IMR-90 (cell line): ENCODE measurements at regions not wholly inside any gene's neighbourhood (a gene's known extent, or its start where the extent isn't known, plus 50 kb on each side); places are given as distances from the start of the nearest gene placed in this dataset.

Source experiments
- ATAC-seq: fragments of 200-7000 bp; cut with Tn5 transposase; 2 replicates; pipeline ENCODE4 v1.9.1; 2020; ENCODE audit warnings: low read depth, mild to moderate bottlenecking, moderate library complexity
- BruUV-seq: library from RNA; stranded (reverse); fragments of 400-500 nt; replicated peaks from 2 replicates; lab custom pipeline; 2021; lab: Mats Ljungman, UMichigan
- CTCF ChIA-PET: fragments of 300-600 bp; formaldehyde crosslinking; extraction: SDS; loops from one replicate; lab custom pipeline; 2021; ENCODE audit warnings: antibody characterized with exemption; lab: Yijun Ruan, JAX
- POLR2A ChIA-PET: fragments of 300-600 bp; sonication (Branson Sonifier 250); formaldehyde crosslinking; loops from one replicate; lab custom pipeline; 2022; ENCODE audit warnings: antibody characterized with exemption; ENCODE audit not compliant: unreplicated experiment; lab: Charles Lee
- DNase-seq: peaks from one replicate; pipeline ENCODE4 v3.0.0; 2013
- H2AFZ ChIP-seq: replicated peaks from 2 replicates; pipeline ENCODE3; 2013; ENCODE audit warnings: low read length, mild to moderate bottlenecking; ENCODE audit not compliant: poor library complexity
- H2AK5ac ChIP-seq: 2 replicates; pipeline ENCODE4 v1.6.1; 2013; ENCODE audit warnings: low read depth, low read length, inconsistent platforms
- H2AK9ac ChIP-seq: replicated peaks from 2 replicates; pipeline ENCODE3; 2013; ENCODE audit warnings: mild to moderate bottlenecking, low read depth, low read length, moderate library complexity; ENCODE audit not compliant: poor library complexity
- H2BK120ac ChIP-seq: 2 replicates; pipeline ENCODE4 v1.6.1; 2013; ENCODE audit warnings: low read depth, low read length, inconsistent platforms
- H2BK15ac ChIP-seq: 3 replicates; pipeline ENCODE4 v1.6.1; 2013; ENCODE audit warnings: low read depth, low read length, inconsistent platforms
- H2BK20ac ChIP-seq: 2 replicates; pipeline ENCODE4 v1.6.1; 2013; ENCODE audit warnings: low read depth, mild to moderate bottlenecking, inconsistent platforms, low read length, moderate library complexity
- H2BK5ac ChIP-seq: 2 replicates; pipeline ENCODE4 v1.6.1; 2013; ENCODE audit warnings: mild to moderate bottlenecking, low read depth, low read length, inconsistent platforms; ENCODE audit not compliant: poor library complexity, severe bottlenecking
- H3K14ac ChIP-seq: replicated peaks from 2 replicates; pipeline ENCODE4 v1.6.1; 2013; ENCODE audit warnings: low read depth, low read length, inconsistent platforms
- H3K18ac ChIP-seq: 2 replicates; pipeline ENCODE4 v1.6.1; 2013; ENCODE audit warnings: low read depth, low read length, control low read depth
- H3K23ac ChIP-seq: 2 replicates; pipeline ENCODE4 v1.6.1; 2013; ENCODE audit warnings: low read depth, low read length, inconsistent platforms
- H3K27ac ChIP-seq: 2 replicates; pipeline ENCODE4 v1.5.1; 2013; ENCODE audit warnings: mild to moderate bottlenecking, control low read depth, low read length; ENCODE audit not compliant: insufficient read depth
- H3K27me3 ChIP-seq: 2 replicates; pipeline ENCODE4 v1.6.1; 2013; ENCODE audit warnings: low read length; ENCODE audit not compliant: control insufficient read depth, insufficient read depth
- H3K36me3 ChIP-seq: 2 replicates; pipeline ENCODE4 v1.6.1; 2013; ENCODE audit warnings: low read length, mixed read lengths; ENCODE audit not compliant: control insufficient read depth, insufficient read depth
- H3K4ac ChIP-seq: 2 replicates; pipeline ENCODE4 v1.6.1; 2013; ENCODE audit warnings: low read depth, low read length, inconsistent platforms
- H3K4me1 ChIP-seq: 2 replicates; pipeline ENCODE4 v1.6.1; 2013; ENCODE audit warnings: low read length, mixed read lengths; ENCODE audit not compliant: control insufficient read depth, insufficient read depth
- H3K4me2 ChIP-seq: 2 replicates; pipeline ENCODE4 v1.6.1; 2013; ENCODE audit warnings: low read depth, mild to moderate bottlenecking, control low read depth, low read length, moderate library complexity
- H3K4me3 ChIP-seq: 2 replicates; pipeline ENCODE4 v1.5.1; 2013; ENCODE audit warnings: low read depth, mild to moderate bottlenecking, control low read depth, low read length, moderate library complexity; ENCODE audit not compliant: insufficient read depth
- H3K56ac ChIP-seq: 2 replicates; pipeline ENCODE4 v1.6.1; 2013; ENCODE audit warnings: low read length, inconsistent platforms; ENCODE audit not compliant: insufficient read depth; ENCODE audit errors: extremely low read depth
- H3K79me1 ChIP-seq, 2 experiments: 2 replicates each; pipeline ENCODE4 v1.6.1; 2013; ENCODE audit warnings: low read length in 2 of 2, inconsistent platforms in 1 of 2, low read depth in 1 of 2
- H3K9ac ChIP-seq: 2 replicates; pipeline ENCODE4 v1.6.1; 2013; ENCODE audit warnings: low read depth, low read length, control low read depth
- H3K9me1 ChIP-seq: 2 replicates; pipeline ENCODE4 v1.6.1; 2013; ENCODE audit warnings: low read length, inconsistent platforms; ENCODE audit not compliant: insufficient read depth
- H3K9me3 ChIP-seq: 2 replicates; pipeline ENCODE4 v1.6.1; 2013; ENCODE audit warnings: low read length; ENCODE audit not compliant: control insufficient read depth, insufficient read depth
- H4K20me1 ChIP-seq: 2 replicates; pipeline ENCODE4 v1.6.1; 2013; ENCODE audit warnings: low read length, inconsistent platforms; ENCODE audit not compliant: insufficient read depth
- H4K5ac ChIP-seq: 2 replicates; pipeline ENCODE4 v1.6.1; 2013; ENCODE audit warnings: mild to moderate bottlenecking, low read depth, low read length, control low read depth
- H4K8ac ChIP-seq, 2 experiments: 2 replicates each; pipeline ENCODE4 v1.6.1; 2013; ENCODE audit warnings: low read depth in 2 of 2, low read length in 2 of 2, control low read depth in 1 of 2, inconsistent platforms in 1 of 2
- H4K91ac ChIP-seq: 2 replicates; pipeline ENCODE4 v1.6.1; 2013; ENCODE audit warnings: low read depth, low read length, inconsistent platforms; ENCODE audit not compliant: insufficient read depth
- CHD1 ChIP-seq: IDR thresholded peaks from 2 replicates; pipeline ENCODE4 v1.6.1; 2012; ENCODE audit warnings: low read depth, low read length, improper control_type of control experiment
- MAFK ChIP-seq: IDR thresholded peaks from 2 replicates; pipeline ENCODE4 v1.6.1; 2012; ENCODE audit warnings: low read depth, low read length, improper control_type of control experiment
- MAZ ChIP-seq: IDR thresholded peaks from 2 replicates; pipeline ENCODE4 v1.6.1; 2012; ENCODE audit warnings: low read depth, mild to moderate bottlenecking, low read length, improper control_type of control experiment, moderate library complexity, borderline replicate concordance
- MXI1 ChIP-seq: IDR thresholded peaks from 2 replicates; pipeline ENCODE4 v1.6.1; 2012; ENCODE audit warnings: low read depth, mild to moderate bottlenecking, low read length, moderate library complexity, borderline replicate concordance
- NFE2L2 ChIP-seq: fragments of 150-350 bp; IDR thresholded peaks from 2 replicates; pipeline ENCODE4 v1.6.1; 2016; ENCODE audit warnings: low read depth, mild to moderate bottlenecking, low read length
- RCOR1 ChIP-seq: IDR thresholded peaks from 2 replicates; pipeline ENCODE4 v1.6.1; 2012; ENCODE audit warnings: mild to moderate bottlenecking, low read length, improper control_type of control experiment; ENCODE audit not compliant: insufficient replicate concordance
- SMC3 ChIP-seq: fragments of 150-350 bp; IDR thresholded peaks from 2 replicates; pipeline ENCODE4 v1.6.1; 2016; ENCODE audit warnings: low read depth, mild to moderate bottlenecking, antibody characterized with exemption, low read length, moderate library complexity
- USF2 ChIP-seq: fragments of 150-350 bp; IDR thresholded peaks from 2 replicates; pipeline ENCODE4 v1.6.1; 2017; ENCODE audit warnings: mild to moderate bottlenecking, antibody characterized with exemption, low read length, low read depth
- WGBS, 2 experiments: methylation state at CpG; one replicate each; pipeline versions ENCODE4 v1.1.5 to v1.1.7; 2013; ENCODE audit warnings: missing lambda C conversion rate in 2 of 2; ENCODE audit not compliant: insufficient read length in 1 of 2; ENCODE audit errors: extremely low coverage in 2 of 2; 5-methylcytosine and 5-hydroxymethylcytosine counted together
- dilution Hi-C: fragments of 300-500 bp; cut with HindIII; formaldehyde crosslinking; loops from one replicate; pipeline ENCODE4 v1.14.3; 2018; ENCODE audit warnings: low sequenced_read_pairs; ENCODE audit not compliant: unreplicated experiment
- in situ Hi-C: fragments of 300-500 bp; cut with MboI; formaldehyde crosslinking; loops from 3 replicates; pipeline ENCODE4 v1.14.3; 2019; ENCODE audit warnings: low sequenced_read_pairs, inconsistent platforms, mixed read lengths
- intact Hi-C: fragments of 100-400 bp; cut with micrococcal nuclease; formaldehyde crosslinking; loops from 2 replicates; pipeline ENCODE4 v1.10.0; 2022

GRCh38 chrX:114252186-114252585 is 331.7 kb upstream of the HTR2C start:
- Histone ChIP-seq H3K4me2 (no peak overlapping the region), H3K18ac (no peak overlapping the region), H3K56ac (no peak overlapping the region), H3K79me1 (no peaks in the 10 kb centered on the region), H2AFZ (no peak overlapping the region), H4K20me1 (no peaks in the 10 kb centered on the region), H4K91ac (no peak overlapping the region), H3K27me3 (no peaks in the 10 kb centered on the region), H2BK20ac (no peak overlapping the region), H3K9ac (no peak overlapping the region), H3K9me3 (no peaks in the 10 kb centered on the region), H2AK9ac (no peak overlapping the region), H4K5ac (no peak overlapping the region), H2AK5ac (no peak overlapping the region), H2BK5ac (no peak overlapping the region), H3K36me3 (no peaks in the 10 kb centered on the region), H2BK120ac (no peak overlapping the region), H3K4ac (no peak overlapping the region), H4K8ac (no peak overlapping the region), H3K23ac (no peak overlapping the region), H3K27ac (no peak overlapping the region), H3K4me1 (no peaks in the 10 kb centered on the region), H2BK15ac (no peak overlapping the region), H3K14ac (no peak overlapping the region), H3K4me3 (no peak overlapping the region), H3K9me1 (no peaks in the 10 kb centered on the region)
- 5% methylated on average over 2 of the region's 3 CpGs; no CpG with 5 or more reads in 1 of the 2 experiments for WGBS, 2 experiments
- TF ChIP-seq MXI1, result no peak
- TF ChIP-seq NFE2L2, result no peak
- TF ChIP-seq MAZ, result no peak
- TF ChIP-seq USF2, result no peak
- no peak for TF ChIP-seq CHD1
- no peak for TF ChIP-seq MAFK
- TF ChIP-seq SMC3, result no peak
- TF ChIP-seq RCOR1, result no peak
- intact Hi-C loops (no loop called here), dilution Hi-C loops (no loop called here), in situ Hi-C loops (no loop called here)
- ChIA-PET CTCF (no interaction called here), POLR2A (interaction anchor here (0.6 kb wide), 1 partner anchor 18 kb away, joined by 3 read pairs; no protein-coding TSS in a partner anchor)
- ATAC-seq (no peak), DNase-seq (no peak)
- no TSS peak for BruUV-seq
